SU-DHL-6 (cell line): ENCODE measurements at regions not wholly inside any gene's neighbourhood (a gene's known extent, or its start where the extent isn't known, plus 50 kb on each side); places are given as distances from the start of the nearest gene placed in this dataset.

Experiments used
- EZH2phosphoT487 ChIP-seq: fragments of 200-600 bp; sonication (generic), shearing (Covaris generic); conservative IDR thresholded peaks from 2 replicates; pipeline ENCODE4 v1.6.1; 2018; ENCODE audit warnings: mild to moderate bottlenecking, antibody characterized with exemption, low read length, moderate library complexity, mixed read lengths
- TF ChIP-seq, protein P1 (sequence below): fragments of 200-600 bp; sonication (generic); IDR thresholded peaks from one replicate; pipeline ENCODE4 v1.5.1; 2017; ENCODE audit warnings: antibody characterized with exemption, mild to moderate bottlenecking, low read length, moderate library complexity; ENCODE audit not compliant: insufficient read depth, poor library complexity, severe bottlenecking

DNA sequence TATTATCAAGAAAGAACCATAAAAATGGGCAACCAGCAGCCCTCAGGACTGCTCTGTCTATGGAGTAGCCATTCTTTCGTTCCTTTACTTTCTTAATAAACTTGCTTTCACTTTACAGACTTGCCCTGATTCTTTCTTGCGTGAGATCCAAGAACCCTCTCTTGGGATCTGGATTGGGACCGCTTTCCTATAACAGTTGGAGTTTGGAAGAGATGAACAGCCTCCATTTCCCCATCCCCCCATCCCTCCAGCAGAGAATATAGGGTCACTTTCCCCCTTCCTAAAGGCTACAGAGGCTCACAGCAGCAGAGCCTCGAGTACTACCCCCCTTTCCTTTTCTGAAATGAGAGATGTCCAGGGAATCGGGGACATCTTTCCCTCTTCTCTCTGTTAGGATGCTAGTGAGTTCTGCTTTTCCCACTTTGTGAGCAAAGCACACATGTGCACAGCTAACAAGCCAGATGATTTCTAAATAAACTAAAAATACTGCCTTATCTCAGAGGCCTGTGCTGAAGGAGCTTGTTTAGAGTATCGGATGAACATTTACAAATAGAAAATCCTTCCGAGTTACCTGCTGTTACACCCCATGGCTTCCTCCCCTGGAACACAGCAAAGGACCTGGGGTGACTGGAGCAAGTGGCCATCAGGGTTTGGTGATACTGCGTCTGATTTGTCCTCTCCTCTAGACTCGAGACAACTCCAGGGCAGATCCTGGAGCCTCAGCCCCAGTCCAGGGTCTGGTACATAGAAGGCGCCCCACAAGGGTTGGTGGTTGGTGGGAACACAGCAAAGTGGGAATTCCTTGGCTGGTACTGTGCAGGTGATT, 144.2 kb downstream of the SLC38A6 start:
- TF ChIP-seq, protein P1, sequence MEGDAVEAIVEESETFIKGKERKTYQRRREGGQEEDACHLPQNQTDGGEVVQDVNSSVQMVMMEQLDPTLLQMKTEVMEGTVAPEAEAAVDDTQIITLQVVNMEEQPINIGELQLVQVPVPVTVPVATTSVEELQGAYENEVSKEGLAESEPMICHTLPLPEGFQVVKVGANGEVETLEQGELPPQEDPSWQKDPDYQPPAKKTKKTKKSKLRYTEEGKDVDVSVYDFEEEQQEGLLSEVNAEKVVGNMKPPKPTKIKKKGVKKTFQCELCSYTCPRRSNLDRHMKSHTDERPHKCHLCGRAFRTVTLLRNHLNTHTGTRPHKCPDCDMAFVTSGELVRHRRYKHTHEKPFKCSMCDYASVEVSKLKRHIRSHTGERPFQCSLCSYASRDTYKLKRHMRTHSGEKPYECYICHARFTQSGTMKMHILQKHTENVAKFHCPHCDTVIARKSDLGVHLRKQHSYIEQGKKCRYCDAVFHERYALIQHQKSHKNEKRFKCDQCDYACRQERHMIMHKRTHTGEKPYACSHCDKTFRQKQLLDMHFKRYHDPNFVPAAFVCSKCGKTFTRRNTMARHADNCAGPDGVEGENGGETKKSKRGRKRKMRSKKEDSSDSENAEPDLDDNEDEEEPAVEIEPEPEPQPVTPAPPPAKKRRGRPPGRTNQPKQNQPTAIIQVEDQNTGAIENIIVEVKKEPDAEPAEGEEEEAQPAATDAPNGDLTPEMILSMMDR = no peak
- no peak for TF ChIP-seq EZH2phosphoT487
